DMS79 treated with DMSO at 0.1 percent for 48 hours (cell line): ENCODE measurements at regions not wholly inside any gene's neighbourhood (a gene's known extent, or its start where the extent isn't known, plus 50 kb on each side); places are given as distances from the start of the nearest gene placed in this dataset.
A peak's percentile ranks its signal among the peaks of the same experiment; 100 is the strongest.
"Not testable (repeated sequence)": the region's sequence is repeated elsewhere in the genome, so short reads cannot be mapped to it uniquely, and the experiment has no call there.

Experiments
- DNase-seq: peaks from one replicate; lab custom pipeline; 2025; lab: John Stamatoyannopoulos, UW

GRCh38 chr1:61028136-61028535, 54.2 kb upstream of the NFIA start:
- DNase-seq, result no peak

- not testable (repeated sequence) for DNase-seq
Observed at GRCh38 chr1:61018068-61018467, 64.3 kb upstream of the NFIA start.

GRCh38 chr1:61017651-61018050, 64.7 kb upstream of the NFIA start:
- DNase-seq, result no peak

GRCh38 chr1:61013946-61014667, 68.3 kb upstream of the NFIA start:
- no peak for DNase-seq

GRCh38 chr1:61013189-61013945, 69.0 kb upstream of the NFIA start:
- DNase-seq, result no peak

GRCh38 chr1:61012341-61012761, 70.0 kb upstream of the NFIA start:
- peak; percentile 35 for DNase-seq

GRCh38 chr1:61011561-61012263, 70.6 kb upstream of the NFIA start:
- peak; percentile 93 for DNase-seq

GRCh38 chr1:61007534-61008364, 74.6 kb upstream of the NFIA start:
- DNase-seq, result no peak

- DNase-seq, result peak; percentile 16
Observed at GRCh38 chr1:61005614-61006580, 76.5 kb upstream of the NFIA start.

- no peak for DNase-seq
Observed at GRCh38 chr1:61004262-61005003, 77.9 kb upstream of the NFIA start.

- no peak for DNase-seq
Observed at GRCh38 chr1:61000327-61000726, 82.0 kb upstream of the NFIA start.

- no peak for DNase-seq
Observed at GRCh38 chr1:60998786-60999185, 83.6 kb upstream of the NFIA start.

- DNase-seq, result no peak
Observed at GRCh38 chr1:60994828-60995492, 87.4 kb upstream of the NFIA start.

- DNase-seq, result no peak
Observed at GRCh38 chr1:60994369-60994768, 88.0 kb upstream of the NFIA start.

- DNase-seq, result no peak
Observed at GRCh38 chr1:60992165-60992564, 90.2 kb upstream of the NFIA start.

GRCh38 chr1:60990714-60991090, 91.7 kb upstream of the NFIA start:
- DNase-seq, result no peak

- DNase-seq, result no peak
Observed at GRCh38 chr1:60989749-60990713, 92.3 kb upstream of the NFIA start.

- no peak for DNase-seq
Observed at GRCh38 chr1:60988891-60989290, 93.5 kb upstream of the NFIA start.
